Fibroblast of pulmonary artery (primary cell): ENCODE measurements at regions not wholly inside any gene's neighbourhood (a gene's known extent, or its start where the extent isn't known, plus 50 kb on each side); places are given as distances from the start of the nearest gene placed in this dataset.

Experiments used
- DNase-seq: peaks from one replicate; pipeline ENCODE4 v3.0.0-alpha.2; 2010; ENCODE audit warnings: low read depth
- H3K4me3 ChIP-seq: replicated peaks from 2 replicates; pipeline ENCODE4 v1.5.1; 2011; ENCODE audit warnings: low read depth, mild to moderate bottlenecking, control low read depth, low read length, moderate library complexity
- CTCF ChIP-seq: IDR thresholded peaks from 2 replicates; pipeline ENCODE4 v1.5.1; 2011; ENCODE audit warnings: mild to moderate bottlenecking, control low read depth, low read length, inconsistent platforms; ENCODE audit errors: missing control alignments

GRCh38 chr19:28586474-28586873, 626.5 kb downstream of the UQCRFS1 start:
- no peak for TF ChIP-seq CTCF
- no peak for DNase-seq
- H3K4me3 ChIP-seq, result no peak overlapping the region

- TF ChIP-seq CTCF, result no peak
- no peak for DNase-seq
- no peak overlapping the region for H3K4me3 ChIP-seq
Observed at GRCh38 chr19:28585796-28586195, 627.2 kb downstream of the UQCRFS1 start.

GRCh38 chr19:28583713-28584112, 629.2 kb downstream of the UQCRFS1 start:
- TF ChIP-seq CTCF, result no peak
- no peak for DNase-seq
- no peak overlapping the region for H3K4me3 ChIP-seq

- no peak for DNase-seq
- no peak overlapping the region for H3K4me3 ChIP-seq
- no peak for TF ChIP-seq CTCF
Observed at GRCh38 chr19:28583242-28583641, 629.7 kb downstream of the UQCRFS1 start.

GRCh38 chr19:28582796-28583195, 630.2 kb downstream of the UQCRFS1 start:
- no peak for TF ChIP-seq CTCF
- DNase-seq, result no peak
- H3K4me3 ChIP-seq, result no peak overlapping the region

- H3K4me3 ChIP-seq, result no peak overlapping the region
- DNase-seq, result no peak
- TF ChIP-seq CTCF, result no peak
Observed at GRCh38 chr19:28582344-28582743, 630.6 kb downstream of the UQCRFS1 start.

- no peak for DNase-seq
- H3K4me3 ChIP-seq, result no peak overlapping the region
- no peak for TF ChIP-seq CTCF
Observed at GRCh38 chr19:28581468-28581770, 631.5 kb downstream of the UQCRFS1 start.
